K562 (cell line): ENCODE measurements at regions not wholly inside any gene's neighbourhood (a gene's known extent, or its start where the extent isn't known, plus 50 kb on each side); places are given as distances from the start of the nearest gene placed in this dataset.

Experiments
- ATAC-seq: fragments of 200-7000 bp; cut with Tn5 transposase; 3 replicates; pipeline ENCODE4 v1.9.1; 2020; ENCODE audit warnings: moderate library complexity
- BruUV-seq: library from RNA; stranded (reverse); fragments of 400-500 nt; replicated peaks from 2 replicates; lab custom pipeline; 2021; lab: Mats Ljungman, UMichigan
- CTCF ChIA-PET: fragments of 300-600 bp; formaldehyde crosslinking; extraction: SDS; loops from one replicate; lab custom pipeline; 2021; ENCODE audit warnings: low intra/inter-chr PET ratio; lab: Yijun Ruan, JAX
- POLR2A ChIA-PET: fragments of 300-600, 350-650 bp; sonication (Branson Sonifier 250); formaldehyde crosslinking; extraction: SDS; loops from one replicate; lab custom pipeline; 2021; ENCODE audit warnings: antibody characterized with exemption, inconsistent platforms; lab: Yijun Ruan, JAX
- DNase-seq, 4 experiments: peaks; one replicate each; pipeline versions ENCODE4 v3.0.0 to v3.0.0-alpha.2; 2011 to 2018; ENCODE audit warnings: low spot score in 3 of 4, mixed read lengths in 3 of 4; ENCODE audit errors: extremely low read depth in 1 of 4
- FAIRE-seq: peaks from 2 replicates; lab custom pipeline; 2011; peaks lifted over from hg19 to GRCh38; lab: Jason Lieb, UNC
- H2AFZ ChIP-seq: 2 replicates; pipeline ENCODE4 v1.6.0; 2011; ENCODE audit warnings: low read depth, low read length, control low read depth, inconsistent platforms
- H3K27ac ChIP-seq: fragments of 200-600 bp; 3 replicates; pipeline ENCODE4 v1.8.0; 2011; ENCODE audit warnings: low read depth, mild to moderate bottlenecking, control low read depth, inconsistent platforms, low read length, moderate library complexity, mixed read lengths; ENCODE audit errors: extremely low read depth
- H3K27me3 ChIP-seq, 2 experiments: fragments of 300-600 bp in 1 of 2; 2 replicates in 1 of 2; 3 replicates in 1 of 2; pipeline versions ENCODE4 v1.6.0 to v1.8.0; 2011; ENCODE audit warnings: inconsistent platforms in 2 of 2, low read length in 2 of 2, mild to moderate bottlenecking in 1 of 2, mixed read lengths in 1 of 2, moderate library complexity in 1 of 2; ENCODE audit not compliant: control insufficient read depth in 2 of 2, insufficient read depth in 2 of 2
- H3K36me3 ChIP-seq: fragments of 300-600 bp; 3 replicates; pipeline ENCODE4 v1.8.0; 2011; ENCODE audit warnings: mild to moderate bottlenecking, low read length, inconsistent platforms; ENCODE audit not compliant: control insufficient read depth, insufficient read depth
- H3K4me1 ChIP-seq, 2 experiments: fragments of 200-600 bp in 1 of 2; replicated peaks in 1 of 2; 2 replicates in 1 of 2; 3 replicates in 1 of 2; pipeline versions ENCODE4 v1.5.1 to v1.8.0; 2011; ENCODE audit warnings: inconsistent platforms in 2 of 2, low read length in 2 of 2, mild to moderate bottlenecking in 1 of 2, mixed read lengths in 1 of 2, moderate library complexity in 1 of 2; ENCODE audit not compliant: control insufficient read depth in 2 of 2, insufficient read depth in 2 of 2
- H3K4me2 ChIP-seq: 2 replicates; pipeline ENCODE4 v1.6.1; 2011; ENCODE audit warnings: low read length, control low read depth, inconsistent platforms, mixed read lengths; ENCODE audit not compliant: insufficient read depth
- H3K4me3 ChIP-seq: fragments of 200-600 bp; sonication (generic), shearing (Covaris generic); 2 replicates; pipeline ENCODE4 v1.5.1; 2016; ENCODE audit warnings: control low read depth, inconsistent platforms
- H3K79me2 ChIP-seq: fragments of 200-600 bp; 3 replicates; pipeline ENCODE4 v1.8.0; 2011; ENCODE audit warnings: low read length, inconsistent platforms; ENCODE audit not compliant: control insufficient read depth, insufficient read depth
- H3K9ac ChIP-seq, 2 experiments: 2 replicates each; pipeline versions ENCODE4 v1.6.0 to v1.6.1; 2011; ENCODE audit warnings: low read depth in 2 of 2, low read length in 2 of 2, control low read depth in 1 of 2, inconsistent platforms in 1 of 2, mild to moderate bottlenecking in 1 of 2, mixed read lengths in 1 of 2; ENCODE audit not compliant: insufficient read depth in 1 of 2
- H3K9me1 ChIP-seq: one replicate; pipeline ENCODE4 v1.6.0; 2011; ENCODE audit warnings: inconsistent platforms, mild to moderate bottlenecking, low read length, moderate library complexity; ENCODE audit not compliant: control insufficient read depth, insufficient read depth
- H3K9me3 ChIP-seq: replicated peaks from 2 replicates; pipeline ENCODE4 v1.5.1; 2011; ENCODE audit warnings: low read depth, low read length, inconsistent platforms; ENCODE audit not compliant: control insufficient read depth, insufficient read depth
- H4K20me1 ChIP-seq: replicated peaks from 2 replicates; pipeline ENCODE4 v1.6.1; 2011; ENCODE audit warnings: low read length, inconsistent platforms, mixed read lengths; ENCODE audit not compliant: control insufficient read depth, insufficient read depth
- CBFA2T3 ChIP-seq: fragments of 450-650 bp; IDR thresholded peaks from 2 replicates; pipeline ENCODE4 v1.6.1; 2017
- FOXJ2 ChIP-seq: fragments of 200-800 bp; sonication (Bioruptor generic); IDR thresholded peaks from 2 replicates; pipeline ENCODE4 v1.6.1; 2016; ENCODE audit warnings: missing genetic modification characterization, missing compliant biosample characterization
- GTF3C2 ChIP-seq: IDR thresholded peaks from 3 replicates; pipeline ENCODE4 v1.6.1; 2011; ENCODE audit warnings: borderline replicate concordance, mild to moderate bottlenecking, moderate library complexity; ENCODE audit not compliant: insufficient read length; ENCODE audit errors: extremely low read depth
- MYNN ChIP-seq, 2 experiments: sonication (generic); formaldehyde crosslinking in 1 of 2; IDR thresholded peaks; 2 replicates each; pipeline versions ENCODE4 v1.5.0 to v1.6.1; 2016 to 2020; ENCODE audit warnings: antibody characterized with exemption in 1 of 2, missing genetic modification reagents in 1 of 2
- SNIP1 ChIP-seq: fragments of 450-650 bp; IDR thresholded peaks from 2 replicates; pipeline ENCODE4 v1.7.1; 2017; ENCODE audit warnings: low read depth, mild to moderate bottlenecking
- SRSF7 ChIP-seq: fragments of 200-400 bp; formaldehyde crosslinking; optimal IDR thresholded peaks from 2 replicates; pipeline ENCODE3; 2017; ENCODE audit warnings: mild to moderate bottlenecking, low read depth, low read length
- TCF15 ChIP-seq: fragments of 250-450 bp; sonication (Bioruptor Pico); IDR thresholded peaks from 2 replicates; pipeline ENCODE4 v1.8.0; 2022; ENCODE audit warnings: moderate library complexity, mild to moderate bottlenecking, inconsistent platforms
- THRA ChIP-seq: fragments of 450-650 bp; IDR thresholded peaks from 2 replicates; pipeline ENCODE4 v1.6.1; 2017; ENCODE audit warnings: mild to moderate bottlenecking, moderate library complexity
- ZBTB26 ChIP-seq: fragments of 450-650 bp; formaldehyde crosslinking; IDR thresholded peaks from 2 replicates; pipeline ENCODE4 v1.4.0; 2022; ENCODE audit warnings: missing genetic modification characterization
- ZHX1 ChIP-seq: fragments of 150-350 bp; conservative IDR thresholded peaks from 2 replicates; pipeline ENCODE4 v1.6.1; 2014; ENCODE audit warnings: low read length
- ZNF561 ChIP-seq: fragments of 450-650 bp; formaldehyde crosslinking; conservative IDR thresholded peaks from 2 replicates; pipeline ENCODE4 v1.4.0; 2020; ENCODE audit warnings: mild to moderate bottlenecking, moderate library complexity
- ZNF589 ChIP-seq: fragments of 200-800 bp; sonication (Bioruptor generic); IDR thresholded peaks from 2 replicates; pipeline ENCODE4 v1.6.1; 2016; ENCODE audit warnings: low read depth, missing genetic modification characterization, missing compliant biosample characterization
- WGBS: fragments of 100-300 bp; shearing (Covaris generic); methylation state at CpG from one replicate; pipeline ENCODE4 v1.1.6; 2016; ENCODE audit warnings: low coverage, mixed read lengths; ENCODE audit not compliant: insufficient coverage; ENCODE audit errors: missing lambda C conversion rate; 5-methylcytosine and 5-hydroxymethylcytosine counted together
- in situ Hi-C: fragments of 300-500 bp; cut with MboI; formaldehyde crosslinking; loops from 4 replicates; pipeline ENCODE4 v1.15.0; 2018; ENCODE audit warnings: inconsistent platforms, mixed read lengths
- intact Hi-C: fragments of 100-400 bp; cut with micrococcal nuclease; formaldehyde crosslinking; loops from 2 replicates; pipeline ENCODE4 v1.14.2; 2022

- H3K4me2 ChIP-seq: no peak overlapping the region
- H3K27me3 ChIP-seq: peaks cover 0 to 12% of the 10 kb centered on the region in 2 experiments; a peak in 2 of 5 replicates
- no peaks in the 10 kb centered on the region for H3K9me1 ChIP-seq
- no peak for ATAC-seq
- no peaks in the 10 kb centered on the region for H3K36me3 ChIP-seq
- no peaks in the 10 kb centered on the region for H3K79me2 ChIP-seq
- intact Hi-C loops (no loop called here), in situ Hi-C loops (no loop called here)
- no TSS peak for BruUV-seq
- DNase-seq: no peak
- ChIA-PET CTCF (no interaction called here), POLR2A (interaction anchor here (0.8 kb wide), 1 partner anchor 269 kb away, joined by 3 read pairs; no protein-coding TSS in a partner anchor)
- H3K4me1 ChIP-seq: no peaks in the 10 kb centered on the region
- no peak for FAIRE-seq
- H3K4me3 ChIP-seq: no peak overlapping the region
- H3K9me3 ChIP-seq: no peaks in the 10 kb centered on the region
- TF ChIP-seq MYNN (IDR thresholded peaks at IDR 0.05): no peak
- TF ChIP-seq MYNN (CRISPR knock-in tag; IDR thresholded peaks at IDR 0.05): no peak
- TF ChIP-seq ZHX1: no peak
- TF ChIP-seq ZNF589 (CRISPR knock-in tag): no peak
- TF ChIP-seq SRSF7: no peak
- no peak for TF ChIP-seq CBFA2T3
- TF ChIP-seq ZBTB26: no peak
- TF ChIP-seq TCF15 (CRISPR knock-in tag): no peak
- no peak for TF ChIP-seq ZNF561 (CRISPR knock-in tag)
- TF ChIP-seq GTF3C2: no peak
- TF ChIP-seq SNIP1: no peak
- TF ChIP-seq THRA: no peak
- no peak for TF ChIP-seq FOXJ2 (tag)
- H2AFZ ChIP-seq: no peak overlapping the region
- H4K20me1 ChIP-seq: no peaks in the 10 kb centered on the region
- H3K27ac ChIP-seq: no peak overlapping the region
- WGBS: 0% methylated on average over 4 of the region's 4 CpGs
- H3K9ac ChIP-seq: no peak overlapping the region
Measured at GRCh38 chr12:4006743-4007142, 133.5 kb upstream of the PARP11 start.
